Thyroid gland (tissue), 4 donors: ENCODE measurements at regions not wholly inside any gene's neighbourhood (a gene's known extent, or its start where the extent isn't known, plus 50 kb on each side); places are given as distances from the start of the nearest gene placed in this dataset.

Experiments
- DNase-seq, 2 donors: peaks; one replicate each; pipeline ENCODE4 v3.0.0-alpha.2; 2019
- H3K27ac ChIP-seq, 3 donors: fragments of 200-600 bp; sonication (generic); 1 replicate in 2 of 3; 2 replicates in 1 of 3; pipeline ENCODE4 v1.5.1; 2016 to 2019; ENCODE audit warnings: mild to moderate bottlenecking in 1 of 3, moderate library complexity in 1 of 3
- H3K27me3 ChIP-seq: fragments of 200-600 bp; sonication (generic); one replicate; pipeline ENCODE4 v1.5.1; 2019
- H3K36me3 ChIP-seq, 2 donors: fragments of 200-600 bp; sonication (generic); one replicate each; pipeline ENCODE4 v1.5.1; 2016 to 2019
- H3K4me1 ChIP-seq, 2 donors: fragments of 200-600 bp; sonication (generic); one replicate each; pipeline ENCODE4 v1.5.1; 2017 to 2019
- H3K4me3 ChIP-seq, 3 donors: fragments of 200-600 bp; sonication (generic); replicated peaks in 1 of 3; 1 replicate in 2 of 3; 2 replicates in 1 of 3; pipeline ENCODE4 v1.5.1; 2016; ENCODE audit warnings: mild to moderate bottlenecking in 1 of 3
- H3K9me3 ChIP-seq: fragments of 200-600 bp; sonication (generic); one replicate; pipeline ENCODE4 v1.5.1; 2017
- POLR2A ChIP-seq, 2 donors: fragments of 450-650 bp; IDR thresholded peaks; one replicate each; pipeline ENCODE4 v1.6.1; 2017; ENCODE audit warnings: antibody characterized with exemption in 2 of 2, mild to moderate bottlenecking in 2 of 2, moderate library complexity in 1 of 2
- WGBS, 2 donors: methylation state at CpG; one replicate each; pipeline ENCODE4 v1.1.5; 2017; 5-methylcytosine and 5-hydroxymethylcytosine counted together
- intact Hi-C: fragments of 100-400 bp; cut with DNase I; formaldehyde crosslinking; loops from one replicate; pipeline ENCODE4 v1.15.1; 2023
- TF ChIP-seq, protein P1 (sequence below), 6 experiments: fragments of 200-600 bp in 3 of 6; fragments of 450-650 bp in 3 of 6; sonication (generic) in 3 of 6; IDR thresholded peaks; one replicate each; pipeline ENCODE4 v1.5.1; 2016 to 2019; ENCODE audit warnings: antibody characterized with exemption in 6 of 6, mild to moderate bottlenecking in 2 of 6, inconsistent platforms in 1 of 6, moderate library complexity in 1 of 6

DNA sequence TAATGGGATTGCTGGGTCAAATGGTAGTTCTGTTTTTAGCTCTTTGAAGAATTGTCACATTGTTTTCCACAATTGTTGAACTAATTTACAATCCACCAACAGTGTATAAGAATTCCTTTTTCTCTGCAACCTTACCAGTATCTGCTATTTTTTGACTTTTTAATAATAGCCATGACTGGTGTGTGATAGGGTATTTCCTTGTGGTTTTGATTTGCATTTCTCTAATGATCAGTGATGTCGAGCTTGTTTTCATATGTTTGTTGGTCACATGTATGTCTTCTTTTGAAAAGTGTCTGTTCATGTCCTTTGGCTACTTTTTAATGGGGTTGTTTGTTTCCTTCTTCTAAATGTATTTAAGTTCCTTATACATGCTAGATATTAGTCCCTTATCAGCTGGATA lies 322.3 kb downstream of the CDH2 start:
- H3K4me1 ChIP-seq: no peaks in the 10 kb centered on the region
- no peak for DNase-seq
- no peaks in the 10 kb centered on the region for H3K9me3 ChIP-seq
- intact Hi-C loops: no loop called here
- H3K4me3 ChIP-seq: no peak overlapping the region
- no peak for TF ChIP-seq POLR2A (IDR thresholded peaks at IDR 0.05)
- TF ChIP-seq, protein P1, sequence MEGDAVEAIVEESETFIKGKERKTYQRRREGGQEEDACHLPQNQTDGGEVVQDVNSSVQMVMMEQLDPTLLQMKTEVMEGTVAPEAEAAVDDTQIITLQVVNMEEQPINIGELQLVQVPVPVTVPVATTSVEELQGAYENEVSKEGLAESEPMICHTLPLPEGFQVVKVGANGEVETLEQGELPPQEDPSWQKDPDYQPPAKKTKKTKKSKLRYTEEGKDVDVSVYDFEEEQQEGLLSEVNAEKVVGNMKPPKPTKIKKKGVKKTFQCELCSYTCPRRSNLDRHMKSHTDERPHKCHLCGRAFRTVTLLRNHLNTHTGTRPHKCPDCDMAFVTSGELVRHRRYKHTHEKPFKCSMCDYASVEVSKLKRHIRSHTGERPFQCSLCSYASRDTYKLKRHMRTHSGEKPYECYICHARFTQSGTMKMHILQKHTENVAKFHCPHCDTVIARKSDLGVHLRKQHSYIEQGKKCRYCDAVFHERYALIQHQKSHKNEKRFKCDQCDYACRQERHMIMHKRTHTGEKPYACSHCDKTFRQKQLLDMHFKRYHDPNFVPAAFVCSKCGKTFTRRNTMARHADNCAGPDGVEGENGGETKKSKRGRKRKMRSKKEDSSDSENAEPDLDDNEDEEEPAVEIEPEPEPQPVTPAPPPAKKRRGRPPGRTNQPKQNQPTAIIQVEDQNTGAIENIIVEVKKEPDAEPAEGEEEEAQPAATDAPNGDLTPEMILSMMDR (IDR thresholded peaks at IDR 0.05): no peak
- H3K27ac ChIP-seq: no peak overlapping the region
- H3K27me3 ChIP-seq: no peaks in the 10 kb centered on the region
- no peaks in the 10 kb centered on the region for H3K36me3 ChIP-seq
- 90 to 91% methylated on average over 1 of the region's 1 CpG for WGBS, 2 donors

DNA sequence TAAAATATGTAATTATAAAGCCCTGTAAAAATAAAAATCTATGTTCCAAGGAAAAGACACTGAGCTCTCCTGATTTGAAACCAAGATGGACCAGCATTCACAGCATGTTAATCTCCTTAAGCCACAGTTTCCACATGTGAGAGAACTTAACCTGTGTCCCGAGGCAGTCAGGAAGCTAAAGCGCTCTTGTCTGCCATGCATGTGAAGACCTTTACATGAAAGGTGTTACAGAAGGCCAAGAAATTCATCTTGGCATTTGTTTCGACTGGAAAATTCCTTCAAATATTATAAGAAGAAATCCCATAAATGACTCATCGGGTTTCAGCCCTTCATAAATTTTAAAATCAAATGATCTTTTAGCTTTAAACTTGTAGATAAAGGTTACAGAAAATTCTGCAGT lies 328.6 kb downstream of the CDH2 start:
- Histone ChIP-seq H3K27ac (no peak overlapping the region), H3K27me3 (no peaks in the 10 kb centered on the region), H3K36me3 (no peaks in the 10 kb centered on the region), H3K9me3 (no peaks in the 10 kb centered on the region), H3K4me3 (no peak overlapping the region), H3K4me1 (no peaks in the 10 kb centered on the region)
- no peak for TF ChIP-seq POLR2A (IDR thresholded peaks at IDR 0.05)
- TF ChIP-seq, protein P1 (IDR thresholded peaks at IDR 0.05): no peak
- no peak for DNase-seq
- 87 to 90% methylated on average over 4 of the region's 4 CpGs for WGBS, 2 donors
- intact Hi-C loops: no loop called here

DNA sequence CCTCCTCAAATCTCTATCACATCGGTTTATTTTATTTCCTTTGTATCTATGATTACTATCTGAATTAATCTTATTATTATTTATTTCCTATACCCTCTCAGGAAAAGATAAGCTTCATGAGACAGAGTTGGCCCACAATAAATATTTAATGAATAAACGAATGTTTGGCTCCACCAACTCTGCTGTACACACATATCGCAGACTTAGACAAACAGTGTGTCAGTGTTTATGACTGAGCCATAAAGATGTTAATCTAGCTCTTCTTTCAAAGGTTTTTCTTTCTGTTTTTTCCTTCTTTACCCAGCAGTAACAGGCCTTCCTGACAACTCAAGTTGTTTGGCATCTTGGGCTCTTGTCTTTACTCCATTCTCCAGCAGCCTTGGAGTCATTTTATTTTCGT lies 329.5 kb downstream of the CDH2 start:
- no peak overlapping the region for H3K27ac ChIP-seq
- no peak overlapping the region for H3K4me3 ChIP-seq
- no peak for TF ChIP-seq POLR2A (IDR thresholded peaks at IDR 0.05)
- TF ChIP-seq, protein P1 (IDR thresholded peaks at IDR 0.05): no peak
- intact Hi-C loops: no loop called here
- WGBS, 2 donors: 74 to 78% methylated on average over 4 of the region's 4 CpGs
- H3K36me3 ChIP-seq: no peaks in the 10 kb centered on the region
- no peaks in the 10 kb centered on the region for H3K9me3 ChIP-seq
- H3K4me1 ChIP-seq: no peaks in the 10 kb centered on the region
- H3K27me3 ChIP-seq: no peaks in the 10 kb centered on the region
- DNase-seq: no peak

DNA sequence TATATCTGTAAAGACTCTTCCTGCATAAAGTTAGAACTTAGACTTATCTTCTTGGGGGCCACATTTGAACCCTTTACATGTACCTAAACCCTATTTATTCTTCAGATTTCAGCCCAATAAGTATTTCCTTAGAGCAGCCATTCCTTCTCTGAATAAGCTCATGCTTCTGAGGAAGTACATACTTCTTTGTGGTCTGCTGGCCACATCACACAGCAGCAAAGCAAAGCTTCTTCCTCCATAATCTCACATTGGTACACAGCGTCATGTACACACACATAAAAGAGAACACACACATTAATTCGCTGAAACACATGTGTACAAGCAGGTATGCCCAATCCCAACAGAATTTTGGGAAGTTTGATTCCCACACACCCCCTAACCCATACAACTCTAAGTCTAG lies 331.0 kb downstream of the CDH2 start:
- H3K9me3 ChIP-seq: no peaks in the 10 kb centered on the region
- no peak overlapping the region for H3K27ac ChIP-seq
- H3K4me3 ChIP-seq: no peak overlapping the region
- no peak for TF ChIP-seq POLR2A (IDR thresholded peaks at IDR 0.05)
- no peaks in the 10 kb centered on the region for H3K27me3 ChIP-seq
- intact Hi-C loops: no loop called here
- DNase-seq: no peak
- H3K36me3 ChIP-seq: no peaks in the 10 kb centered on the region
- 91 to 96% methylated on average over 2 of the region's 2 CpGs for WGBS, 2 donors
- no peaks in the 10 kb centered on the region for H3K4me1 ChIP-seq

DNA sequence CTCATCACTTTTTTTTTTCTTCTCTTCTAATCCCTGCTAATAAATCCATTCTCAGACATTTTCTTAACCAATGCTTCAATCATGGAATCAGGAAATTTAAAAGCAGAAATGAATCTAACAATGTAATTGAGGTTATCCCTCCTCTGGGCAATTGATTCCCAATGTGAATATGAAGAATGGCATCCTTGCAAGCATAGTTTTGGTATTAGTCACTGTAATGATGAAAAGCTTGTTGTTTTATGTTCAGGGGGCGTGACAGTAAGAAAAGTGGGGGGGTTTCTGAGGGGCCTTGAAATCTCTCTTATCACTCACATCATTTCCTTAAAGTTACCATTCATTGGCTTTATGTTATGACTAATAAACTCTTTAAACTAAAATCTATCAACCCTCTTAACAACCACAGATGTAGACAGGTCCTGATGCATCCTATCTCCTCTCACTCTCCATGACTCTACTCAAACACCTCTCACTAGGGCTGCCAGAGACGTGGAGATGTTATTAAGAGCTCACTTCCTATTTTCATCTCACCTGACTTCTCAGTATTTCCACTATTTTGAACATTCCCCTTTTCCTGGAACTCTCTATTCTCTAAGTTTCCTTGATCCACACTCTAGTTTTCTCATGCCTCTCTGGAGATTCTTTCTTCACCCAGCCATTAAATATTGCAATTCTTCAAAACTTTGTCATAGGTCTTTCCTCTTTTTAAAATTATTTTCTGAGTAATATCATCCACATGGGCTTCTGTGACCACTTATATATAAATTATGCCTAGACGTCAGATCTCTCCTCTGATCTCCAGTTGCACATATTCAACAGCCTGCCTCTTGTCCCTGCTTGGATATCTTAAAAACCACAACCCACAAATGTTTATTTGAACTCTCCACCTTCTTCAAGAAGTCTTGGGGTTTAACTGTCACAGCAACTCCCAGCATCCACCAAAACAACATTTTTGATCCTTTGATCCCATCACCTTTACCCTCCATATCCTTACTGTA lies 332.9 kb downstream of the CDH2 start:
- WGBS, 2 donors: 36 to 49% methylated on average over 2 to 3 of the region's 3 CpGs
- intact Hi-C loops: no loop called here
- no peak for TF ChIP-seq POLR2A (IDR thresholded peaks at IDR 0.05)
- TF ChIP-seq, protein P1 (IDR thresholded peaks at IDR 0.05): no peak
- Histone ChIP-seq H3K9me3 (no peaks in the 10 kb centered on the region), H3K27ac (no peak overlapping the region), H3K36me3 (no peaks in the 10 kb centered on the region), H3K4me3 (no peak overlapping the region), H3K4me1 (no peaks in the 10 kb centered on the region), H3K27me3 (no peaks in the 10 kb centered on the region)
- no peak for DNase-seq
